ENCODE measurements at regions not wholly inside any gene's neighbourhood (a gene's known extent, or its start where the extent isn't known, plus 50 kb on each side); places are given as distances from the start of the nearest gene placed in this dataset.

- no peaks in the 10 kb centered on the region for H3K36me3 Mint-ChIP-seq (ENCODE audit: insufficient read depth, unreplicated experiment)
- DNase-seq (ENCODE audit: unreplicated experiment): no peak
- POLR2A ChIA-PET: interaction anchor here (0.6 kb wide), 1 partner anchor 15 kb away, joined by 3 read pairs; no protein-coding TSS in a partner anchor
- no peak for TF ChIP-seq CTCF (IDR thresholded peaks at IDR 0.05; ENCODE audit: unreplicated experiment)
- no peak overlapping the region for H3K4me3 Mint-ChIP-seq (ENCODE audit: unreplicated experiment)
- H3K27me3 Mint-ChIP-seq (ENCODE audit: insufficient read depth, unreplicated experiment): no peaks in the 10 kb centered on the region
- intact Hi-C loops (cut with micrococcal nuclease): no loop called here
- no peaks in the 10 kb centered on the region for H3K4me1 Mint-ChIP-seq (ENCODE audit: insufficient read depth, unreplicated experiment)
- no peak overlapping the region for H3K27ac Mint-ChIP-seq (ENCODE audit: low read depth, unreplicated experiment)
- no peaks in the 10 kb centered on the region for H3K9me3 Mint-ChIP-seq (ENCODE audit: unreplicated experiment)
- BruUV-seq (replicated peaks): no TSS peak
- CTCF ChIA-PET: interaction anchor here (0.9 to 1.0 kb wide), 2 partner anchors 9 to 13 kb away, joined by 3 read pairs; no protein-coding TSS in a partner anchor
Measured at GRCh38 chr5:116905885-116906284, 331.3 kb upstream of the SEMA6A start.

- H3K27me3 Mint-ChIP-seq (ENCODE audit: insufficient read depth, unreplicated experiment): no peaks in the 10 kb centered on the region
- H3K36me3 Mint-ChIP-seq (ENCODE audit: insufficient read depth, unreplicated experiment): no peaks in the 10 kb centered on the region
- ChIA-PET CTCF (interaction anchor here (0.7 kb wide), 1 partner anchor 1782 kb away, joined by 3 read pairs; no protein-coding TSS in a partner anchor), POLR2A (interaction anchor here (0.8 kb wide), 1 partner anchor 14 kb away, joined by 3 read pairs; no protein-coding TSS in a partner anchor)
- no TSS peak for BruUV-seq (replicated peaks)
- H3K9me3 Mint-ChIP-seq (ENCODE audit: unreplicated experiment): no peaks in the 10 kb centered on the region
- no peaks in the 10 kb centered on the region for H3K4me1 Mint-ChIP-seq (ENCODE audit: insufficient read depth, unreplicated experiment)
- no peak for TF ChIP-seq CTCF (IDR thresholded peaks at IDR 0.05; ENCODE audit: unreplicated experiment)
- intact Hi-C loops (cut with micrococcal nuclease): no loop called here
- H3K27ac Mint-ChIP-seq (ENCODE audit: low read depth, unreplicated experiment): no peak overlapping the region
- no peak overlapping the region for H3K4me3 Mint-ChIP-seq (ENCODE audit: unreplicated experiment)
- DNase-seq (ENCODE audit: unreplicated experiment): no peak
Measured at GRCh38 chr5:116900793-116901192, 326.2 kb upstream of the SEMA6A start.

- H3K36me3 Mint-ChIP-seq (ENCODE audit: insufficient read depth, unreplicated experiment): no peaks in the 10 kb centered on the region
- ChIA-PET CTCF (no interaction called here), POLR2A (interaction anchor here (1.5 kb wide), 1 partner anchor 17 kb away, joined by 4 read pairs; no protein-coding TSS in a partner anchor)
- H3K27ac Mint-ChIP-seq (ENCODE audit: low read depth, unreplicated experiment): no peak overlapping the region
- no peaks in the 10 kb centered on the region for H3K27me3 Mint-ChIP-seq (ENCODE audit: insufficient read depth, unreplicated experiment)
- no peak for TF ChIP-seq CTCF (IDR thresholded peaks at IDR 0.05; ENCODE audit: unreplicated experiment)
- no peaks in the 10 kb centered on the region for H3K9me3 Mint-ChIP-seq (ENCODE audit: unreplicated experiment)
- DNase-seq (ENCODE audit: unreplicated experiment): no peak
- no TSS peak for BruUV-seq (replicated peaks)
- H3K4me3 Mint-ChIP-seq (ENCODE audit: unreplicated experiment): no peak overlapping the region
- intact Hi-C loops (cut with micrococcal nuclease): no loop called here
- H3K4me1 Mint-ChIP-seq (ENCODE audit: insufficient read depth, unreplicated experiment): no peaks in the 10 kb centered on the region
Measured at GRCh38 chr5:116898917-116899316, 324.3 kb upstream of the SEMA6A start.

- Mint-ChIP-seq H3K4me3 (ENCODE audit: unreplicated experiment) (no peak overlapping the region), H3K36me3 (ENCODE audit: insufficient read depth, unreplicated experiment) (no peaks in the 10 kb centered on the region), H3K27ac (ENCODE audit: low read depth, unreplicated experiment) (no peak overlapping the region), H3K27me3 (ENCODE audit: insufficient read depth, unreplicated experiment) (no peaks in the 10 kb centered on the region), H3K9me3 (ENCODE audit: unreplicated experiment) (no peaks in the 10 kb centered on the region), H3K4me1 (ENCODE audit: insufficient read depth, unreplicated experiment) (no peaks in the 10 kb centered on the region)
- CTCF ChIA-PET: no interaction called here
- intact Hi-C loops (cut with micrococcal nuclease): no loop called here
- POLR2A ChIA-PET: interaction anchor here (0.7 kb wide), 1 partner anchor 21 kb away, joined by 3 read pairs; no protein-coding TSS in a partner anchor
- no TSS peak for BruUV-seq (replicated peaks)
- TF ChIP-seq CTCF (IDR thresholded peaks at IDR 0.05; ENCODE audit: unreplicated experiment): no peak
- no peak for DNase-seq (ENCODE audit: unreplicated experiment)
Measured at GRCh38 chr5:116897291-116897690, 322.7 kb upstream of the SEMA6A start.
